ENCODE measurements at regions not wholly inside any gene's neighbourhood (a gene's known extent, or its start where the extent isn't known, plus 50 kb on each side); places are given as distances from the start of the nearest gene placed in this dataset.
"Not testable (repeated sequence)": the region's sequence is repeated elsewhere in the genome, so short reads cannot be mapped to it uniquely, and the experiment has no call there.

GRCh38 chr22:11065210-11065609, 4462.8 kb upstream of the OR11H1 start:
- H3K9ac ChIP-seq (ENCODE audit: control insufficient read depth, extremely low read depth, insufficient read depth, low read length); H2AFZ ChIP-seq (ENCODE audit: control insufficient read depth, low read length); dilution Hi-C loops (cut with MboI; ENCODE audit: extremely low pct_ligation_motif_present, low sequenced_read_pairs); H3K9me1 ChIP-seq (ENCODE audit: control insufficient read depth, extremely low read depth, insufficient read depth, low read length); H3K36me3 ChIP-seq (ENCODE audit: control insufficient read depth in 2 of 2, extremely low read depth in 1 of 2, insufficient read depth in 2 of 2, low read length in 2 of 2); H3K4me1 ChIP-seq (ENCODE audit: control insufficient read depth, extremely low read depth, insufficient read depth, low read length); FAIRE-seq; H4K20me1 ChIP-seq (ENCODE audit: control insufficient read depth, extremely low read depth, insufficient read depth, low read length); H3K79me2 ChIP-seq (ENCODE audit: control insufficient read depth, insufficient read depth, low read length); DNase-seq (ENCODE audit: low read depth, low spot score); H3K27me3 ChIP-seq (ENCODE audit: control insufficient read depth, extremely low read depth, insufficient read depth, low read length); H3K4me2 ChIP-seq (ENCODE audit: control insufficient read depth, extremely low read depth, insufficient read depth, low read depth, low read length); H3K4me3 ChIP-seq (ENCODE audit: control insufficient read depth in 2 of 3, extremely low read depth in 1 of 3, insufficient read depth in 2 of 3, low read depth in 1 of 3, low read length in 3 of 3); H3K27ac ChIP-seq (ENCODE audit: control insufficient read depth, insufficient read depth, low read length): not testable (repeated sequence)
- peaks cover 29% of the 10 kb centered on the region for H3K9me3 ChIP-seq (ENCODE audit: control insufficient read depth, low read depth, low read length)

GRCh38 chr22:11065876-11066457, 4462.0 kb upstream of the OR11H1 start:
- dilution Hi-C loops (cut with MboI; ENCODE audit: extremely low pct_ligation_motif_present, low sequenced_read_pairs); DNase-seq (ENCODE audit: low read depth, low spot score); H3K36me3 ChIP-seq (ENCODE audit: control insufficient read depth in 2 of 2, extremely low read depth in 1 of 2, insufficient read depth in 2 of 2, low read length in 2 of 2); H3K79me2 ChIP-seq (ENCODE audit: control insufficient read depth, insufficient read depth, low read length); H3K27ac ChIP-seq (ENCODE audit: control insufficient read depth, insufficient read depth, low read length); H3K4me1 ChIP-seq (ENCODE audit: control insufficient read depth, extremely low read depth, insufficient read depth, low read length); H3K9me1 ChIP-seq (ENCODE audit: control insufficient read depth, extremely low read depth, insufficient read depth, low read length); H2AFZ ChIP-seq (ENCODE audit: control insufficient read depth, low read length); FAIRE-seq; H3K9ac ChIP-seq (ENCODE audit: control insufficient read depth, extremely low read depth, insufficient read depth, low read length); H3K4me3 ChIP-seq (ENCODE audit: control insufficient read depth in 2 of 3, extremely low read depth in 1 of 3, insufficient read depth in 2 of 3, low read depth in 1 of 3, low read length in 3 of 3); H4K20me1 ChIP-seq (ENCODE audit: control insufficient read depth, extremely low read depth, insufficient read depth, low read length); H3K4me2 ChIP-seq (ENCODE audit: control insufficient read depth, extremely low read depth, insufficient read depth, low read depth, low read length); H3K27me3 ChIP-seq (ENCODE audit: control insufficient read depth, extremely low read depth, insufficient read depth, low read length): not testable (repeated sequence)
- H3K9me3 ChIP-seq (ENCODE audit: control insufficient read depth, low read depth, low read length), result peaks cover 29% of the 10 kb centered on the region

DNA sequence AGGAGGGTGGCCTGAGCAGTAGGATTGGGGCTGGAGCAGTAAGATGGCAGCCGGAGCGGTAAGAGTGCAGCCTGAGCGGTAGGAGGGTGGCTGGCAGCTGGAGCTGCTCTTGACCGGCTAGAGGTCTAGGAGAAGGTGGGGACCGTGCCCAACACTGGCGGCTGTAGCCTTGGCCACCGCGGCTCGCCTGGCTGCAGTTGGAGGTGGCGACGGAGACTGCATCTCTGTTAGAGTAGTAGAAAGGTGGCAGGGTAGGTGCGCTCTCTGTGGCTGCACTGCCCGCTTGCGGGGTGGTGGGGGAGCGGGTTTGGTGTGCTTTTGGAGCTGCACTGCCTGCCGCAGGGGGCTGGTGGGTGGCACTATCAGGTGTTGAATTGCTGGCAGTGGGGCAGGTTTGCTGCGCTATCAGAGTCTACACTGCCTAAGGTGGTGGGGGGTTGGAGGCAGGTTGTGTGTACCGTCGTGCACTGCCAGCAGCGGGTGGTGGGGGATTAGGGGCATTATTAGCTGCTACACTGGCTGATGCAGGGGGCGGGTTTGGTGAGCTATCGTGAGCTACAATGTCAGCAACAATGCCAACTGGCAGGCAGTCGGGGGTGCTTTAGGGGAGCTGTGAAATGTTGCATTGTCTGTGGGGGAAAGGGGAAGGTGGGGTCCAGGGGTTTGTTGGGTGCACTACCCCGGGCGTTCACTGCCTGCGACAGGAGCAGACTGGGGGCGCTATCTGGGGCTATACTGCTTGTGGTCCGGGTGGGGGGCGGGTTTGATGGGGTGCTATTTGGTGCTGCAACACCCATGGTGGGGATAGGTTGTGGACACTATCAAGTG, 4461.3 kb upstream of the OR11H1 start:
- H4K20me1 ChIP-seq (ENCODE audit: control insufficient read depth, extremely low read depth, insufficient read depth, low read length), result no peaks in the 10 kb centered on the region
- no peaks in the 10 kb centered on the region for H3K4me1 ChIP-seq (ENCODE audit: control insufficient read depth, extremely low read depth, insufficient read depth, low read length)
- no peaks in the 10 kb centered on the region for H3K79me2 ChIP-seq (ENCODE audit: control insufficient read depth, insufficient read depth, low read length)
- no peak overlapping the region for H3K9ac ChIP-seq (ENCODE audit: control insufficient read depth, extremely low read depth, insufficient read depth, low read length)
- no peak for DNase-seq (ENCODE audit: low read depth, low spot score)
- H3K27me3 ChIP-seq (ENCODE audit: control insufficient read depth, extremely low read depth, insufficient read depth, low read length), result no peaks in the 10 kb centered on the region
- FAIRE-seq, result no peak
- H3K4me3 ChIP-seq (ENCODE audit: control insufficient read depth in 2 of 3, extremely low read depth in 1 of 3, insufficient read depth in 2 of 3, low read depth in 1 of 3, low read length in 3 of 3), result no peak overlapping the region
- no peaks in the 10 kb centered on the region for H3K9me1 ChIP-seq (ENCODE audit: control insufficient read depth, extremely low read depth, insufficient read depth, low read length)
- H2AFZ ChIP-seq (ENCODE audit: control insufficient read depth, low read length), result no peak overlapping the region
- peaks cover 29% of the 10 kb centered on the region for H3K9me3 ChIP-seq (ENCODE audit: control insufficient read depth, low read depth, low read length)
- dilution Hi-C loops (cut with MboI; ENCODE audit: extremely low pct_ligation_motif_present, low sequenced_read_pairs), result no loop called here
- no peaks in the 10 kb centered on the region for H3K36me3 ChIP-seq (ENCODE audit: control insufficient read depth in 2 of 2, extremely low read depth in 1 of 2, insufficient read depth in 2 of 2, low read length in 2 of 2)
- no peak overlapping the region for H3K4me2 ChIP-seq (ENCODE audit: control insufficient read depth, extremely low read depth, insufficient read depth, low read depth, low read length)
- TF ChIP-seq, protein P1, sequence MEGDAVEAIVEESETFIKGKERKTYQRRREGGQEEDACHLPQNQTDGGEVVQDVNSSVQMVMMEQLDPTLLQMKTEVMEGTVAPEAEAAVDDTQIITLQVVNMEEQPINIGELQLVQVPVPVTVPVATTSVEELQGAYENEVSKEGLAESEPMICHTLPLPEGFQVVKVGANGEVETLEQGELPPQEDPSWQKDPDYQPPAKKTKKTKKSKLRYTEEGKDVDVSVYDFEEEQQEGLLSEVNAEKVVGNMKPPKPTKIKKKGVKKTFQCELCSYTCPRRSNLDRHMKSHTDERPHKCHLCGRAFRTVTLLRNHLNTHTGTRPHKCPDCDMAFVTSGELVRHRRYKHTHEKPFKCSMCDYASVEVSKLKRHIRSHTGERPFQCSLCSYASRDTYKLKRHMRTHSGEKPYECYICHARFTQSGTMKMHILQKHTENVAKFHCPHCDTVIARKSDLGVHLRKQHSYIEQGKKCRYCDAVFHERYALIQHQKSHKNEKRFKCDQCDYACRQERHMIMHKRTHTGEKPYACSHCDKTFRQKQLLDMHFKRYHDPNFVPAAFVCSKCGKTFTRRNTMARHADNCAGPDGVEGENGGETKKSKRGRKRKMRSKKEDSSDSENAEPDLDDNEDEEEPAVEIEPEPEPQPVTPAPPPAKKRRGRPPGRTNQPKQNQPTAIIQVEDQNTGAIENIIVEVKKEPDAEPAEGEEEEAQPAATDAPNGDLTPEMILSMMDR (optimal IDR thresholded peaks at IDR 0.05 in 1 of 3, IDR thresholded peaks at IDR 0.05 in 1 of 3, conservative IDR thresholded peaks at IDR 0.05 in 1 of 3; ENCODE audit: extremely low read depth in 1 of 3, insufficient read depth in 2 of 3, low read length in 3 of 3), result no peak
- TF ChIP-seq EZH2 (IDR thresholded peaks at IDR 0.05; ENCODE audit: low read length), result no peak
- no peak overlapping the region for H3K27ac ChIP-seq (ENCODE audit: control insufficient read depth, insufficient read depth, low read length)

DNA sequence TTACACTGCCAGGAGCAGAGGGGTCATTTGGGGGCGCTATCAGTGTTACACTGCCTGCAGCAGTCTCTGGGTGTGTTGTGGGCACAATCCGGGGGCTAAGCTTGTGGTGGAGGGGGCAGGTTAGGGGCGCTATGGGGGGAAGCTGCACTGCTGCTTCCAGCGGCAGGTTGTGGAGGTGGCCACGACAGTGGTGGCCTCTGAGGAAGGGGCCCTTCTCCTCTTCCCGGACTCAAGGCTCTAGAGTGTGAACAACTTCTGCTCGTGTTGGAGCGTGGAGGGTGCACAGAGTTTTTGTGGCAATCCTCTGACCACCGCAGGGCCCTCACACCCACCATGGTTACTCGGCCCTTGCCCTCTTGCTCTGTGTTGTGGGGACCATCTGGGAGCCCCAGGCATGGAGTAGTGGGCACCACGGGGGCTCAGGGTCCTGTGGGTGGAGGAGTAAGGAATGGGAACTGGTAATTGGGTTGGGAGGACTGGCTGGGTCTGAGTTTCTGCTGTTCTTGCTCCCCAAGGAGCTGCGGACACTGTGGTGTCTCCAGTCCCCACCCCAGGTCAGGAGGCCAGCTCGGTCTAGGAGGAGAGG, 4460.6 kb upstream of the OR11H1 start:
- H3K79me2 ChIP-seq (ENCODE audit: control insufficient read depth, insufficient read depth, low read length); H3K4me2 ChIP-seq (ENCODE audit: control insufficient read depth, extremely low read depth, insufficient read depth, low read depth, low read length); H4K20me1 ChIP-seq (ENCODE audit: control insufficient read depth, extremely low read depth, insufficient read depth, low read length); dilution Hi-C loops (cut with MboI; ENCODE audit: extremely low pct_ligation_motif_present, low sequenced_read_pairs); H3K36me3 ChIP-seq (ENCODE audit: control insufficient read depth in 2 of 2, extremely low read depth in 1 of 2, insufficient read depth in 2 of 2, low read length in 2 of 2); H3K9me1 ChIP-seq (ENCODE audit: control insufficient read depth, extremely low read depth, insufficient read depth, low read length); H3K4me3 ChIP-seq (ENCODE audit: control insufficient read depth in 2 of 3, extremely low read depth in 1 of 3, insufficient read depth in 2 of 3, low read depth in 1 of 3, low read length in 3 of 3); H3K4me1 ChIP-seq (ENCODE audit: control insufficient read depth, extremely low read depth, insufficient read depth, low read length); DNase-seq (ENCODE audit: low read depth, low spot score); FAIRE-seq; H3K9ac ChIP-seq (ENCODE audit: control insufficient read depth, extremely low read depth, insufficient read depth, low read length); H3K27me3 ChIP-seq (ENCODE audit: control insufficient read depth, extremely low read depth, insufficient read depth, low read length); H2AFZ ChIP-seq (ENCODE audit: control insufficient read depth, low read length); H3K27ac ChIP-seq (ENCODE audit: control insufficient read depth, insufficient read depth, low read length): not testable (repeated sequence)
- peaks cover 29% of the 10 kb centered on the region for H3K9me3 ChIP-seq (ENCODE audit: control insufficient read depth, low read depth, low read length)

Measured in keratinocyte (primary cell).